PFSK-1 (cell line): ENCODE measurements at regions not wholly inside any gene's neighbourhood (a gene's known extent, or its start where the extent isn't known, plus 50 kb on each side); places are given as distances from the start of the nearest gene placed in this dataset.

Experiments used
- FOXP2 ChIP-seq: optimal IDR thresholded peaks from 2 replicates; pipeline ENCODE3; 2011; ENCODE audit warnings: borderline replicate concordance, control low read depth, inconsistent platforms; ENCODE audit not compliant: insufficient read depth; ENCODE audit errors: extremely low read length, extremely low read depth
- POLR2AphosphoS5 ChIP-seq: IDR thresholded peaks from 2 replicates; pipeline ENCODE4 v1.6.1; 2012; ENCODE audit warnings: low read depth, mild to moderate bottlenecking, control low read depth, low read length, moderate library complexity
- SIN3A ChIP-seq: IDR thresholded peaks from 2 replicates; pipeline ENCODE4 v1.6.1; 2012; ENCODE audit warnings: mild to moderate bottlenecking, low read length, moderate library complexity, borderline replicate concordance; ENCODE audit not compliant: insufficient read depth
- TAF1 ChIP-seq: IDR thresholded peaks from 2 replicates; pipeline ENCODE4 v1.6.1; 2012; ENCODE audit warnings: low read length, control low read depth, borderline replicate concordance; ENCODE audit not compliant: insufficient read depth
- TF ChIP-seq, protein P1 (sequence below), 2 experiments: IDR thresholded peaks; 2 replicates each; pipeline versions ENCODE4 v1.6.1 to v1.8.0; 2011 to 2012; ENCODE audit warnings: low read depth in 2 of 2, low read length in 2 of 2, control low read depth in 1 of 2, inconsistent platforms in 1 of 2, mild to moderate bottlenecking in 1 of 2, moderate library complexity in 1 of 2; ENCODE audit not compliant: insufficient read depth in 1 of 2

DNA sequence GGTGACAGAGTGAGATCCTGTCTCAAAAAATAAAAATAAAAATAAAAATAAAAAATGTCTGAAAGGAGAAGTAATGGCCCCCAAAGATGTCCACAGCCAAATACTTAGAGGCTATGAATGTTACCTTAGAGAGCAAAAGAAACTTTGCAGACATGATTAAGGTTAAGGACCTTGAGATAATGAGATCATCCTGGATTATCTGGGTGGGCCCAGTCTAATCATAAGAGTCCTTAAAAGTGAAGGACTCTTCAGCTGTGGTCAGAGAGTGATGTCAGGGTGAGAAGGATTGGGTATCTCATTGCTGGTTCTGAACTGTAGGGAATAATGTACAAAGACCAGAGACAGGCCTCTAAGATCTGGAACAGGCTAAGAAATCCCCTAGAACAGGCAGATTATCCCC lies 84.9 kb upstream of the POU1F1 start:
- no peak for TF ChIP-seq POLR2AphosphoS5
- no peak for TF ChIP-seq SIN3A
- TF ChIP-seq TAF1 = no peak

GRCh38 chr3:87359826-87360225 lies 83.4 kb upstream of the POU1F1 start:
- TF ChIP-seq FOXP2 (no peak), POLR2AphosphoS5 (no peak), SIN3A (no peak), TAF1 (no peak)
- TF ChIP-seq, protein P1, sequence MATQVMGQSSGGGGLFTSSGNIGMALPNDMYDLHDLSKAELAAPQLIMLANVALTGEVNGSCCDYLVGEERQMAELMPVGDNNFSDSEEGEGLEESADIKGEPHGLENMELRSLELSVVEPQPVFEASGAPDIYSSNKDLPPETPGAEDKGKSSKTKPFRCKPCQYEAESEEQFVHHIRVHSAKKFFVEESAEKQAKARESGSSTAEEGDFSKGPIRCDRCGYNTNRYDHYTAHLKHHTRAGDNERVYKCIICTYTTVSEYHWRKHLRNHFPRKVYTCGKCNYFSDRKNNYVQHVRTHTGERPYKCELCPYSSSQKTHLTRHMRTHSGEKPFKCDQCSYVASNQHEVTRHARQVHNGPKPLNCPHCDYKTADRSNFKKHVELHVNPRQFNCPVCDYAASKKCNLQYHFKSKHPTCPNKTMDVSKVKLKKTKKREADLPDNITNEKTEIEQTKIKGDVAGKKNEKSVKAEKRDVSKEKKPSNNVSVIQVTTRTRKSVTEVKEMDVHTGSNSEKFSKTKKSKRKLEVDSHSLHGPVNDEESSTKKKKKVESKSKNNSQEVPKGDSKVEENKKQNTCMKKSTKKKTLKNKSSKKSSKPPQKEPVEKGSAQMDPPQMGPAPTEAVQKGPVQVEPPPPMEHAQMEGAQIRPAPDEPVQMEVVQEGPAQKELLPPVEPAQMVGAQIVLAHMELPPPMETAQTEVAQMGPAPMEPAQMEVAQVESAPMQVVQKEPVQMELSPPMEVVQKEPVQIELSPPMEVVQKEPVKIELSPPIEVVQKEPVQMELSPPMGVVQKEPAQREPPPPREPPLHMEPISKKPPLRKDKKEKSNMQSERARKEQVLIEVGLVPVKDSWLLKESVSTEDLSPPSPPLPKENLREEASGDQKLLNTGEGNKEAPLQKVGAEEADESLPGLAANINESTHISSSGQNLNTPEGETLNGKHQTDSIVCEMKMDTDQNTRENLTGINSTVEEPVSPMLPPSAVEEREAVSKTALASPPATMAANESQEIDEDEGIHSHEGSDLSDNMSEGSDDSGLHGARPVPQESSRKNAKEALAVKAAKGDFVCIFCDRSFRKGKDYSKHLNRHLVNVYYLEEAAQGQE (IDR thresholded peaks at IDR 0.05; ENCODE audit: insufficient read depth in 1 of 2, low read depth in 2 of 2, low read length in 2 of 2) = no peak

- TF ChIP-seq, protein P1 (IDR thresholded peaks at IDR 0.05; ENCODE audit: insufficient read depth in 1 of 2, low read depth in 2 of 2, low read length in 2 of 2) = no peak
- TF ChIP-seq SIN3A (no peak), POLR2AphosphoS5 (no peak), FOXP2 (no peak), TAF1 (no peak)
Measured at GRCh38 chr3:87359025-87359424, 82.6 kb upstream of the POU1F1 start.

GRCh38 chr3:87358066-87358465 lies 81.7 kb upstream of the POU1F1 start:
- TF ChIP-seq FOXP2 = no peak
- no peak for TF ChIP-seq SIN3A
- no peak for TF ChIP-seq POLR2AphosphoS5
- TF ChIP-seq, protein P1 (IDR thresholded peaks at IDR 0.05; ENCODE audit: insufficient read depth in 1 of 2, low read depth in 2 of 2, low read length in 2 of 2) = no peak
- TF ChIP-seq TAF1 = no peak

DNA sequence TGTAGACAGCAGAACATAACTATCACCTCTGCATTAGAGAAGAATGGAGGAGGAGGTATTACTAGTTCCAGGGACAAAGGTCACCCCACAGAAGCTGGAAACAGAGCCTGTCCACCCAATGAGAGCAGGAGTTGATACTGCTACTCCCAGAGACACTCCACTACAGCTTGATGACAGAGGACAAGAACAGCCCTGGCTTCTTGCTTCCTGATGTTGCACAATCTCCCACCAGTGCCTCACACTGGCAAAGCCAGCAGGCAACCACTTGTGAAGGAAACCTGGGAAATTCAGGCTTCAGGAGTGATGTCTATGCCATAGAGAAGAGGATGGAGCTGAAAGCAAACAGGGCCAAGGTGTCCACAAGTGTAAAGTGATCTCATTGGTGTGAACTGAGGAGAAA lies 78.0 kb upstream of the POU1F1 start:
- TF ChIP-seq POLR2AphosphoS5 (no peak), SIN3A (no peak), TAF1 (no peak), FOXP2 (no peak)
- TF ChIP-seq, protein P1 (IDR thresholded peaks at IDR 0.05; ENCODE audit: insufficient read depth in 1 of 2, low read depth in 2 of 2, low read length in 2 of 2) = no peak
